Transverse colon (tissue), 4 donors: ENCODE measurements at regions not wholly inside any gene's neighbourhood (a gene's known extent, or its start where the extent isn't known, plus 50 kb on each side); places are given as distances from the start of the nearest gene placed in this dataset.

Experiments used
- CTCF ChIP-seq, 5 experiments: fragments of 200-600 bp in 3 of 5; fragments of 450-650 bp in 2 of 5; sonication (generic) in 3 of 5; IDR thresholded peaks; 1 replicate in 2 of 5; 2 replicates in 3 of 5; pipeline ENCODE4 v1.5.1; 2016 to 2017; ENCODE audit warnings: antibody characterized with exemption in 5 of 5, inconsistent platforms in 3 of 5, mild to moderate bottlenecking in 2 of 5, moderate library complexity in 1 of 5
- POLR2AphosphoS5 ChIP-seq, 3 donors: sonication (generic); formaldehyde crosslinking; IDR thresholded peaks; one replicate each; pipeline ENCODE4 v1.6.1; 2016; ENCODE audit warnings: antibody characterized with exemption in 3 of 3

DNA sequence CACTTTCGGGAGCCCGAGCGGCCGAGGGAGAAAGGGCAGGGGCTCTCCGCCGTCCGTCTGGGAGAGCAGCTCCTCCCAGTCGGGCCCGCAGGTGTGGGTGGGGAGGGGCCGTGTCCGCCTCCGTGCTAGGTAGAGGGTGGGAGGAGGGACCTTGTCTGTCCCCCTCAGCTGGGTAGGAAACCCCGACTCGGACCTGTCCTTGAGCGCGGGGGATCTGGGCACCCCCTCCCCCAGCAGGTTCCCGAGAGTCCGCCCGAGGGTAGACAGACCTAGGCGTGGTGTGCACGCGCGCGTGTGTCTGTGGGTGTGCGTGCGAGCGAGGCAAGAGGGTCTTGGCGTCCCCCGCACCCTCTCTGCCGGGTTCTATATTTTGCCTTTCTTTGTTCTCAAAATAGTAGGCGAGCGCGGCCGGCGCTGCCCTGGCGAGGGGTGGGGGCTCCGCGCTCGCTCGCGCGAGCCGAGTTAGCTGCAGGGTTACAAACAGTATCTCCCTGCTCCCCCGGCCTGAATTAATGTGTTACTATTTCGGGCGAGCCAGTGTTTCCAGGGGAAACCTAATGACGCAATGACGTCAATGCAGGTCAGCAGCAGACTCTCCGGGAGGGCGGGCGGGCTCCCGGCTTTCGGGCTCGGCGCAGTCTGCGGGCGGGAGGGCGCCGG is 73.9 kb upstream of the LEP start:
- TF ChIP-seq CTCF (IDR thresholded peaks at IDR 0.05), result no peak
- no peak for TF ChIP-seq POLR2AphosphoS5 (IDR thresholded peaks at IDR 0.05)
